ENCODE measurements at regions not wholly inside any gene's neighbourhood (a gene's known extent, or its start where the extent isn't known, plus 50 kb on each side); places are given as distances from the start of the nearest gene placed in this dataset.

DNA sequence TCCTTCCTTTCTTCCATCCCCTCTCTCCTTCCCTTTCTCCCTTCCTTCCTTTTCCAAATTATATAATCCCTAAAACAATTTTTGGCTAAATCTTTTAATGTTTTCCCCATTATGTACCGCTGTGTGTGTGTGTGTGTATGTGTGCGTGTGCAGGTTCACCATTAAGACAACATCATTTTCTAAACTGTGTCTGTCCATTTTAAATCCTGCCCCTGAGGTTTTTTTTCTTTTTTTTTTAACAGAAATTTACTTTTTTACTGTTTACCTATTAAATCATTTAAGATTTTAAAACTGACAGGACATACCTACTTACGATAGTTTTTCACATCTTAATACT is 366.3 kb upstream of the EPHA7 start:
- TF ChIP-seq, protein P1, sequence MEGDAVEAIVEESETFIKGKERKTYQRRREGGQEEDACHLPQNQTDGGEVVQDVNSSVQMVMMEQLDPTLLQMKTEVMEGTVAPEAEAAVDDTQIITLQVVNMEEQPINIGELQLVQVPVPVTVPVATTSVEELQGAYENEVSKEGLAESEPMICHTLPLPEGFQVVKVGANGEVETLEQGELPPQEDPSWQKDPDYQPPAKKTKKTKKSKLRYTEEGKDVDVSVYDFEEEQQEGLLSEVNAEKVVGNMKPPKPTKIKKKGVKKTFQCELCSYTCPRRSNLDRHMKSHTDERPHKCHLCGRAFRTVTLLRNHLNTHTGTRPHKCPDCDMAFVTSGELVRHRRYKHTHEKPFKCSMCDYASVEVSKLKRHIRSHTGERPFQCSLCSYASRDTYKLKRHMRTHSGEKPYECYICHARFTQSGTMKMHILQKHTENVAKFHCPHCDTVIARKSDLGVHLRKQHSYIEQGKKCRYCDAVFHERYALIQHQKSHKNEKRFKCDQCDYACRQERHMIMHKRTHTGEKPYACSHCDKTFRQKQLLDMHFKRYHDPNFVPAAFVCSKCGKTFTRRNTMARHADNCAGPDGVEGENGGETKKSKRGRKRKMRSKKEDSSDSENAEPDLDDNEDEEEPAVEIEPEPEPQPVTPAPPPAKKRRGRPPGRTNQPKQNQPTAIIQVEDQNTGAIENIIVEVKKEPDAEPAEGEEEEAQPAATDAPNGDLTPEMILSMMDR (IDR thresholded peaks at IDR 0.05) = no peak
- TF ChIP-seq POLR2A (IDR thresholded peaks at IDR 0.05; ENCODE audit: low read depth) = no peak
- TF ChIP-seq EP300 (IDR thresholded peaks at IDR 0.05) = no peak
- TF ChIP-seq POLR2AphosphoS5 (IDR thresholded peaks at IDR 0.05) = no peak
